ENCODE measurements at regions not wholly inside any gene's neighbourhood (a gene's known extent, or its start where the extent isn't known, plus 50 kb on each side); places are given as distances from the start of the nearest gene placed in this dataset.

- TF ChIP-seq CTCF (conservative IDR thresholded peaks at IDR 0.05; ENCODE audit: low read depth in 2 of 2) (no peak), POLR2AphosphoS5 (IDR thresholded peaks at IDR 0.05; ENCODE audit: low read depth) (no peak)
These were observed 98.7 kb upstream of the ANKRD28 start for GRCh38 chr3:15896500-15896899.
